HG03103 (cell line): ENCODE measurements at regions not wholly inside any gene's neighbourhood (a gene's known extent, or its start where the extent isn't known, plus 50 kb on each side); places are given as distances from the start of the nearest gene placed in this dataset.
"Not testable (repeated sequence)": the region's sequence is repeated elsewhere in the genome, so short reads cannot be mapped to it uniquely, and the experiment has no call there.

ENCODE experiments used
- ATAC-seq: cut with Tn5 transposase; IDR thresholded peaks from one replicate; pipeline ENCODE4 v1.9.1; 2021; ENCODE audit warnings: low read depth; ENCODE audit not compliant: unreplicated experiment

- not testable (repeated sequence) for ATAC-seq
These were observed 51.6 kb upstream of the MAP4K4 start for GRCh38 chr2:101645886-101646285.

- no peak for ATAC-seq
These were observed 52.6 kb upstream of the MAP4K4 start for GRCh38 chr2:101644842-101645383.

- no peak for ATAC-seq
These were observed 54.4 kb upstream of the MAP4K4 start for GRCh38 chr2:101643004-101643524.

- no peak for ATAC-seq
These were observed 58.5 kb upstream of the MAP4K4 start for GRCh38 chr2:101638817-101639605.

GRCh38 chr2:101638181-101638711 is 59.3 kb upstream of the MAP4K4 start:
- ATAC-seq: no peak

- no peak for ATAC-seq
These were observed 67.1 kb upstream of the MAP4K4 start for GRCh38 chr2:101630224-101630949.

- ATAC-seq: no peak
These were observed 69.5 kb upstream of the MAP4K4 start for GRCh38 chr2:101628030-101628392.

- no peak for ATAC-seq
These were observed 70.0 kb upstream of the MAP4K4 start for GRCh38 chr2:101627285-101628029.

- not testable (repeated sequence) for ATAC-seq
These were observed 71.7 kb upstream of the MAP4K4 start for GRCh38 chr2:101625814-101626213.

- no peak for ATAC-seq
These were observed 72.1 kb upstream of the MAP4K4 start for GRCh38 chr2:101625387-101625786.

GRCh38 chr2:101624706-101625332 is 72.7 kb upstream of the MAP4K4 start:
- ATAC-seq: no peak

- peak; percentile 64 for ATAC-seq
These were observed 74.4 kb upstream of the MAP4K4 start for GRCh38 chr2:101623031-101623521.

GRCh38 chr2:101622210-101623030 is 75.1 kb upstream of the MAP4K4 start:
- ATAC-seq: peak; percentile 92

GRCh38 chr2:101619191-101619591 is 78.3 kb upstream of the MAP4K4 start:
- no peak for ATAC-seq

GRCh38 chr2:101617796-101618195 is 79.7 kb upstream of the MAP4K4 start:
- ATAC-seq: no peak

GRCh38 chr2:101617188-101617587 is 80.3 kb upstream of the MAP4K4 start:
- no peak for ATAC-seq

- no peak for ATAC-seq
These were observed 83.3 kb upstream of the MAP4K4 start for GRCh38 chr2:101614127-101614759.

- no peak for ATAC-seq
These were observed 84.3 kb upstream of the MAP4K4 start for GRCh38 chr2:101613056-101613704.
